HG02588 (cell line): ENCODE measurements at regions not wholly inside any gene's neighbourhood (a gene's known extent, or its start where the extent isn't known, plus 50 kb on each side); places are given as distances from the start of the nearest gene placed in this dataset.
"Not testable (repeated sequence)": the region's sequence is repeated elsewhere in the genome, so short reads cannot be mapped to it uniquely, and the experiment has no call there.

Experiments
- ATAC-seq: cut with Tn5 transposase; IDR thresholded peaks from one replicate; pipeline ENCODE4 v1.9.1; 2021; ENCODE audit warnings: mild to moderate bottlenecking, moderate library complexity; ENCODE audit not compliant: unreplicated experiment

DNA sequence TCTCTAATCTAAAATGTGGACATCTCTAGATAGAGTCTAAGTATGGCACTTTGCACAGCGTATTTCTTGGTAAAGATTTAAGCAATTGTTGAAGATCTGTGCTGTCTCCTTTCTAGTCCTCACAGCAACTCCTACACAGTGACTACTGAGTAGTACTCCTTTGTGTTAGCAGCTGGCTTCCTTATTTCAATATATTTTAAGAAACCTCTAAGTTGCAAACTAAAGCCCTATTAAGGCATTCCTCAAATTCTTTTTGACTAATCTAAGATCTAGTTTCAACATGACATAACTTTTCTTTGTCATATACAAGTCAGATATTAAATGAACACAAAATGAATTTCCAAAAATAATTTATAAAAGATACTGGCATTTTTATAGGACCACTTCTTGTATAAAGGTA is 121.8 kb upstream of the DNAJC10 start:
- ATAC-seq = no peak

GRCh38 chr2:182595650-182596049 is 120.4 kb upstream of the DNAJC10 start:
- no peak for ATAC-seq

DNA sequence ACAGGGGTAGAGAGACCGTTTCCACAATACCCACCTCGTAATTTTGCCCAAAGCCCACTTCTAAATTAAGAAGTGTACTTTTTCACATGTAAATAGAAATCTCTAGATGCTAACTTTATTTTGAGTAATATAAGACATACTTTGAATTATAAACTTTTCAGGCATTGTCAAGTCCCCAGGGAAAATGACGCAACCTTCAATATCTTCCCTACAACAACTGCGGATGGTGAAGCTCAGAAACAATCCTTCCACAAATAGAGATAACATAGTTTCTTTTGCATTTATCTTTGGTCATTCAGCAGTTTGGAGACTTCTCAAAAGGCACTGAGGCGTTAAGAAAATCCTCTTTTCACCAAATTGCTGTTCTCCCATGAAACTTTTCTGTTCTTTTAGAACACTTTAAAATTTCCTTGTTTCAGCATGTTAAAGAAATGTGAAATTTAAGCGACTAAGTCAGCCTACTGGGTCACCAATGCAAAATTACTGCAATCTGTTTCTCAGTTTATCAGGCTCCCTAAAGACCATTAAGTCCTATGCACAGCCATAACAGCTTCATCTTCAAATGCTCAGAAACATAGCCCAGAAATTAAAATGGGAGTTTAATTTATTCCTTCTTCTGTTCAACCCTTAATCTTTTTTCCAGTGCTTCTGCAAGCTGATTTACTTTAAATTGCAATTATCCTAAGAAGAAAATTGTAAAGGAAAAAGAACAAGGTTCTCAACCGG is 118.3 kb upstream of the DNAJC10 start:
- no peak for ATAC-seq

GRCh38 chr2:182598626-182599025 is 117.4 kb upstream of the DNAJC10 start:
- ATAC-seq = no peak

GRCh38 chr2:182605166-182605565 is 110.9 kb upstream of the DNAJC10 start:
- ATAC-seq = no peak

DNA sequence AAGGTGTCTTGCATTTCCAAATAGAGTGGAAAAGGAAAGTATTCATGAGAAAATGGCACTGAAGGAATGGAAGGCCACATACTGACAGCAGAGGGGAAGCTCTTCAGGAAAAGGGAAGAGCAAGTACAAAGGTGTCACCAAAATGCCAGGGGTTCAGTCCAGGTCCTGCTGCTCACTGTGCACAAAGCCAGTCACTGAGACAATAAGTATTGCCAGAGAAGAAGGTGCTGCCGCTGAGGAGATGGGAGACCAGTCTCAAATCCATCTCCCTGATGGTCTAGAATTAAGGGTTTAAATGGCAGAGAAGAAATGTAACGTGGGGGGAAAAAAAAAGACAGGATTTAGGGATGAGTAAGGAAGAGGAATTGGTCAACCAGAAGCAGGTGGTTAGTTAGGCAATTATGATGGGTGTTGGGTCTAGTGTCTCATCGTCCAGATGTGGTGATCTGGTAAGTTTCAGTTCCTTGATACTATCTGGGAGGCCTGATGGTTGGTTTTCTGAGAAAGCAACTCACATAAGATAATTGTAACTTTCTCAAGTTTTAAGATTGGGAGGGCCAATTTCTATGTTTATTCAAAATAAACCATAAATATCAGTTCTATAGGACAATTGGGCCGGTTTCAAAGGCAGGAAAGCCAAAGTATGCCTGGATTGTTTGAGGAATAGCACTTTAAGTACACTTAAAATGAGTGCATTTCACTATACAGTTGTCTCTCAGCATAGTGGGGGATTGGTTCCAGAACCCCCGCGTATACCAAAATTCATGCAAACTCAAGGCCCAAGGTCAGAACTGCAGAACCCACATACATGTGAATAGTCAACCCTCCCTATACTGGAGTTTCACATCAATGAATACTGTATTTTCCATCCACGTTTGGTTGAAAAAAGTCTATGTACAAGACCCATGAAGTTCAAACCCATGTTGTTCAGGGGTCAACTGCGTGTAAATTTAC is 109.1 kb upstream of the DNAJC10 start:
- ATAC-seq = no peak

DNA sequence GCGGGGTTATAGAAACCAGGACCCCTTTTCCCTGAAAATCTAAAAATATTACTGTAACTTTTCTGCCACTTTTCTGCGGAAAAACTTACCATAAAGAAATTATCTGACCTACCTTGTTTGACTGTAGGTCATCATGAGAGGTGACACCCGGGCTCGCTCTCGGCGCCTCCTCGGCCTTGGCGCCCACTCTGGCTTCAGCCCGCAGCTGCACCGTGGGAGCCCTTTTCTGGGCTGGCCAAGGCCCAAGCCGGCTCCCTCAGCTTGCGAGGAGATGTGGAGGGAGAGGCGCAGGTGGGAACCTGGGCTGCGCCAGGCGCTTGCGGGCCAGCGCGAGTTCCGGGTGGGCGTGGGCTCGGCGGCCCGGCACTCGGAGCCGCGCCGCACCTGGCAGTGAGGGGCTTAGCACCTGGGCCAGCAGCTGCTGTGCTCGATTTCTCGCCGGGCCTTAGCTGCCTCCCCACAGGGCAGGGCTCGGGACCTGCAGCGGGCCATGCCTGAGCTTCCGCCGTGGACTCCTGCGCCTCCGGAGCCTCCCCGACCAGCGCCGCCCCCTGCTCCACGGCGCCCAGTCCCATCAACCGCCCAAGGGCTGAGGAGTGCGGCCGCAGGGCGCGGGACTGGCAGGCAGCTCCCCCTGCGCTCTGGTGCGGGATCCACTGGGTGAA is 107.7 kb upstream of the DNAJC10 start:
- ATAC-seq = no peak

- ATAC-seq = not testable (repeated sequence)
These were observed 107.1 kb upstream of the DNAJC10 start for GRCh38 chr2:182609005-182609404.

- ATAC-seq = no peak
These were observed 105.8 kb upstream of the DNAJC10 start for GRCh38 chr2:182610231-182610630.

DNA sequence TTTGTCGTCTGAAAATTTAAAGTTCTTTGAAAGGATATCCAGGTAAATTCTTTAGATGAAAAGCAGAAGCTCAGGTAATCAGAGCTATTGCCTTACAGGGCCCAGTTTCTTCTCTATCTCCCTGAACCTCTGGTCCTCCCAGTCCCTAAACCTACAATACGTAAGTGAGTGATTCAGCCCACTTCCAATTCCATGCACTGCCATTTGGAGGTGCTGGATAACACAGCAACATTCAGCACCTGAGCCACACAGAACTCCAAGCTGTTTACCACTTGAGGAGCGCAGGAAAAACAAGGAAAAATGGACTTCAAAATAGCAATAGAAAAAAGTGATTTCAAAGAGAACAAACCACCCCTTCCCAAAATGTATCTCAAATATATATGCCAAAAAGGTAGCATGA is 105.0 kb upstream of the DNAJC10 start:
- no peak for ATAC-seq

DNA sequence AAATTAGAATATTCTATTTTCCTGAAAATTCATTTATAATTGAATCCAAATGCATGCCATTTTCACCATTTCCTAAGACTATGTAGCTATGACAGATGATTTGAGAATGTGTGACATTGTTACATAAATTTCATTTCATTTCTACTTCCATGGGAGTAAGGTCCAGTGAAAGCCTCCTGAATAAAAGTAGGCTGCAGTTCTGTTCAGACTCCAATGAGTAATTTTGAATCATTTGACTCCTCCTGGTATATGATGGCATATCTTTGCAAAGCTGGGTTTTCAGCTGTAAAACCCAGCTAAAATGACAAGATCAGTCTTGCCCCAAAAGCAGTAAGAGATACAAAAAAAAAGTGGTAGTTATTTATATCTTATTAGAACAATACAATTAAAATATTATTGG is 101.0 kb upstream of the DNAJC10 start:
- no peak for ATAC-seq

- no peak for ATAC-seq
These were observed 99.3 kb upstream of the DNAJC10 start for GRCh38 chr2:182616471-182617393.

DNA sequence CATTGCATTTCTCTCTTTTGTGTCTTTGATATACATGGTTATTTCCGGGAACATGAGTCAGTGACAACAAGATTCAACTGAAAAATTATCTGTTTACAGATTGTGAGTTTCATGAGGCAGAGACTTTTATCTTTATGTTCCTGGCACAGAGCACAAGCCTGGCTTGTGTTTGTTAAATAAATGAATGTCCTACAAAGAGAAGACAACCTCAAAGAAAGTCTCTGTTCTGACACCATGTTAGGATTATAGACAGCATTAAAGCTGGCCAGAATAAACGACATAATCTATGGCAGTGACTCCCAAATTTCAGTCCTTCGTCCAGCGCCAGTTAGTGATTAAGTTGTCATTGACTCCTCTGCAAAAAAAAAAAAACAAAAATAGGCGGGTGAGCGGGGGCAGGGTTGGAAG is 97.4 kb upstream of the DNAJC10 start:
- no peak for ATAC-seq

DNA sequence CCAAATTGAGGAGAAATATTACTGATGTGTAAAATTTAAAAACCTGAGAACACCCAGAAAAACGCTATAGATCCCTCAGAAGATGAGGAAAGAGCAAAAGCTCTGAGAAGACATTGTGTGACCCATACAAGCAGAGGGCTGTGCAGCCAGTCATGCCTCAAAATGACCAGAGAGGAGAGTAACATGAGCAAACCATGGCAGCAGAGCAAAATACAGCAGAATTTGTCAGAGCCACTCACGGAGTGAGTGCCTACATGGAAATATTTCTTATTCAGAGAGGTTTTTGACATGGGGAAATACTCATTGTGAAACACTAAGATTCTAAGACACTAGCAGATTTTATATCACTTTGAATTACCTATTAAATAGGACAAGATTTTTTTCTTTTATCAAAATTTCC is 96.8 kb upstream of the DNAJC10 start:
- ATAC-seq = no peak

DNA sequence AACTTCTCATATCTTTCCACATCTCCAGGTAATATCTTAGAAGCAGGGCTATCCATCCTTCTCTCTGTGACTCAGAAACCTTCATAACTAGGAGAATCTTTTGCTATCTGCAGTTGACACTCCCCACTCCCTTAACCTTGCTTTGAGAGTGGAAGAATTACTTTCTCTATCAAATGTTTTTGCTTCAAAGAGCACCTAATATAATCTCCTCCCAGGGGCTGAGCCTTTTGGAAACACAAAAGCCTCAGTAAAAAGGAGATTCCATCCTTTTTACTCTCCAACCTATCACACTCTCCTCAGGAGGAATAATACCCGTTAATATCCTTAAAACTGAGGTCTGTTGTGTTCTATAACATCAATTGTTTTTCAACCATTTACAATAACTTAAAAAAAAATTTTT is 94.9 kb upstream of the DNAJC10 start:
- no peak for ATAC-seq

DNA sequence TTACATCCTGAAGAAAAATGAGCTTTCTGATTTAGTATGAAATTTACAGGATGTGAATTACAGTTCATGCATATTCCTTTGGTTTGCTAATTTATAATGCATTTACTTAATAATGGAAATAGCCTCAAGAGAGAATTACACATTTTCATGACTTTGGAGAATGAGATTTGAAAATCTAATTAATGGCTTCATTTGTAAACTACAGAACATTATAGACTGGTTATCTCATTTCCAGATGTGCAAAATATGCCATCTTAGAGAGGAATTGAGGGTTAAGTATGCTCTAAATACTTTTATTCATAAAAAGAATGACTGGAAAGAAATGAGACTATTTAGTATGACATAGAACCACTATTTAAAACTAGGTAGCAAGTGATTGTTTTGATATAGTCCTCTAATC is 94.2 kb upstream of the DNAJC10 start:
- no peak for ATAC-seq

DNA sequence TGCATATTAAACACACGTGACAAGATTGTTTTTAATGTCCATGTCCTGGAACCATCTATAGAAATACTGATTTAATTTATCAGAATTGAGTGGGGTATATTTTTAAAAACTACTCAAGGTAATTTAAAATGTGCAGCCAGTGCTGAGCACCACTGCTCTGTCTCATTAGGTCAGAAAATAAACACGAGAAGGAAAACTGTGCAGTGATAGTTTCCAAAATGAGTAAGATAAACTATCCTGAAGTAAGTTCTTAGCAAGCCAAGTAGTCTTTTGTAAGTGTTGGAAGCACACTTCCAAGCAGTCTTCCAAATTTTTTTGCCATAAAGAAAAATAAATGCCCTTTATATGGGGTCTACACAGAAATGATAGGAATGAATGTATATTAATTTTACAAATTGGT is 93.8 kb upstream of the DNAJC10 start:
- ATAC-seq = no peak

- ATAC-seq = no peak
These were observed 90.2 kb upstream of the DNAJC10 start for GRCh38 chr2:182625814-182626213.

- no peak for ATAC-seq
These were observed 87.1 kb upstream of the DNAJC10 start for GRCh38 chr2:182628916-182629315.

- ATAC-seq = no peak
These were observed 85.8 kb upstream of the DNAJC10 start for GRCh38 chr2:182630207-182630606.

- no peak for ATAC-seq
These were observed 84.8 kb upstream of the DNAJC10 start for GRCh38 chr2:182631299-182631698.
